IMR-90 (cell line): ENCODE measurements at regions not wholly inside any gene's neighbourhood (a gene's known extent, or its start where the extent isn't known, plus 50 kb on each side); places are given as distances from the start of the nearest gene placed in this dataset.

Source experiments
- CHD1 ChIP-seq: IDR thresholded peaks from 2 replicates; pipeline ENCODE4 v1.6.1; 2012; ENCODE audit warnings: low read depth, low read length, improper control_type of control experiment
- CTCF ChIP-seq: conservative IDR thresholded peaks from 2 replicates; pipeline ENCODE4 v1.5.1; 2012; ENCODE audit warnings: mild to moderate bottlenecking, low read depth, low read length, improper control_type of control experiment
- POLR2A ChIP-seq: IDR thresholded peaks from 2 replicates; pipeline ENCODE4 v1.6.1; 2012; ENCODE audit warnings: mild to moderate bottlenecking, low read depth, low read length
- RAD21 ChIP-seq: IDR thresholded peaks from 2 replicates; pipeline ENCODE4 v1.6.1; 2012; ENCODE audit warnings: low read length, improper control_type of control experiment
- RCOR1 ChIP-seq: IDR thresholded peaks from 2 replicates; pipeline ENCODE4 v1.6.1; 2012; ENCODE audit warnings: mild to moderate bottlenecking, low read length, improper control_type of control experiment; ENCODE audit not compliant: insufficient replicate concordance
- RFX5 ChIP-seq: IDR thresholded peaks from 2 replicates; pipeline ENCODE4 v1.8.0; 2012; ENCODE audit warnings: low read depth, mild to moderate bottlenecking, low read length, moderate library complexity

- TF ChIP-seq POLR2A = no peak
- no peak for TF ChIP-seq RFX5
- TF ChIP-seq RCOR1 = no peak
- no peak for TF ChIP-seq CTCF
- TF ChIP-seq RAD21 = no peak
- no peak for TF ChIP-seq CHD1
Observed at GRCh38 chr5:124973661-124974060, 227.2 kb upstream of the ZNF608 start.
